GM18870 (cell line): ENCODE measurements at regions not wholly inside any gene's neighbourhood (a gene's known extent, or its start where the extent isn't known, plus 50 kb on each side); places are given as distances from the start of the nearest gene placed in this dataset.

ENCODE experiments used
- ATAC-seq: cut with Tn5 transposase; IDR thresholded peaks from one replicate; pipeline ENCODE4 v1.9.1; 2021; ENCODE audit warnings: moderate library complexity; ENCODE audit not compliant: unreplicated experiment

DNA sequence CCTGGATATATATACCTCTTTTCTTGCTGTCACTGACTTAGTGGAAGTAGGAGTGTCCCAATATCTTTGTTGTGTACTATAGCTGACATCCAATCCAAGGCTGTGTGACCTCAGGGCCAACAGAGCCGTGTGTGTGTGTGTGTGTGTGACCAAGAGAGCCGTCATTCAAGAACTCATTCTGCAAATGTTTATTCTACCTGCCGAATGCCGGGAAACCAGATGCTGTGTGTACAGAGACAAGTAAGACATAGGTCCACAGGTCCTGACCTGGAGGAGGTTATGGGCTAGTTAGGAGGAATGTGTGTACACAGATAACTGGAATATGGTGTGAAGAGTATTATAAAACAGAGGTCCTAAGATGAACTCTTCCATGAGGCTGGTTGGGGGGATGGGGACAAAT lies 190.0 kb downstream of the DHX35 start:
- ATAC-seq, result no peak

DNA sequence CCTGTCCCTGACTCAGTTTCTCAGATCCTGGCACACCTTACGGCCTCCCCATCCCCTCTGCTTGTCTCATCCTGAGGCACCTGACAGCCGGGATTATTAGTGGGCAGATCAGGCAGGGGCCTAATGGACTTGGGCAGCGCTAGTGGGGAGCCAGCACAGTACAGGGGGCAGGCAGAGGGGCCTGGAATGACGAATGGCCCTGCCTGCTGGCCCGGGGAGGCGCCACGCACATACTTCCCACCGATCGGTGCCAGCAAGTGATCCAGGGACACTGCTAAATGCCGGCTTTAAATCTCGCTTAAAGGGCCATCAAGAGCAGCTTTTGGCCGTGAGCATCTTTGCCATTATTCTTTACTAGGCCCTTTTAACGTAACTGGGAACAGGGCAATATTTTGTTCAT lies 188.4 kb downstream of the DHX35 start:
- ATAC-seq, result no peak

DNA sequence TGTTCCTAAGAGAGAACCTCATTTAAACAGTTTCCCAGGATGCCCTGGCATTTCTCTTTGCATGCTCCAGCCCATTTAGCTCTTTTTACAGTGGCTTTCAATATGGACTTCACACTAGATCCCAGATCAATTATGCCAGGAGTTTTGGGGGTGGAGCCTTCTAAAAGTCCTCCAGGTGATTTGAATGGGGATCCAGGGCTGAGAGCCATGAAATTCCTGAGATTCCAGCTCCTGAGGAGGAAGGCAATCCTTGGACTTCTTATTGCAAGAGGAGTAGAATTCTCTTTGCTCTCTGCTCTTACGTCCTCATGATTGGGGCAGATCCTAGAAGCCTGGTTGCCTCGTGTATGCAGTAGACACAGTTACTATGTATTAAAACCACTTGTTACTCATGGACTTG lies 184.2 kb downstream of the DHX35 start:
- ATAC-seq, result no peak

DNA sequence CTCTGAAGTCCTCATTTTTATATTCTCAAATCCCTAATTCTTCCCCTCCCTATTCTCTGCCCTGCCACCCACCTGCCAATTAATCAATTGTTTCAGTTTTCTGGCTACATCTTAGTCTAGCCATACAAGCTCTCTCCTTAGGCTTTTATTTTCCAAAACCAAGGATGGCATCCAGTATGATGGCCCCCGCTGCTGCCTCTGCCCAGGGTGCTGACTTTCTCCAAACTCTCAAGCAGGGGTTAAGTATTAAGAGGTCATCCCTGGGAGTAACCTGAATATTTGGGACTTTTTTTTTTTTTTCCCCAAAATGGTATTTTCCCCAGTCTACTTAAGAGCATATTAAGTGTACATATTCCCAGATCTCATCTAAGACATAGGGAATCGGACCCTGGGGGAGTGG lies 183.8 kb downstream of the DHX35 start:
- no peak for ATAC-seq

DNA sequence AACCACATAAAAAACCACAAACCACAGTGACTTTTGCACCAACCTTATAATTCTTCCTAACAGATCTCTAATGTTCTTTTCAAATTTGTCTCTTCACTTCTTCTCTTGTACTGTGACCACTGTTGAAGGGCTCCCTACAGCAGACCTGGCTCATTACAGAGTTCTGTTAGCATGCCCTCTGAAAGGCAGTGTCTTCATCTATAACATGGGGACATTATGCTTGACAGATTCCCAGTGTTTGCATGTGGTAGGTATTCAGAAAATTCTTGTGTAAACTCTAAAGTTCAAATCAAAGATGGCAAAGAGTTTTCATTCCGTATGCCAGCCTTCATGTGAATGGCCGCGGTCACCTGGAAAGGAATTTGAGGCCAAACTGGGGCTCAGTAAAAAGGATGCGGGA lies 182.6 kb downstream of the DHX35 start:
- no peak for ATAC-seq

DNA sequence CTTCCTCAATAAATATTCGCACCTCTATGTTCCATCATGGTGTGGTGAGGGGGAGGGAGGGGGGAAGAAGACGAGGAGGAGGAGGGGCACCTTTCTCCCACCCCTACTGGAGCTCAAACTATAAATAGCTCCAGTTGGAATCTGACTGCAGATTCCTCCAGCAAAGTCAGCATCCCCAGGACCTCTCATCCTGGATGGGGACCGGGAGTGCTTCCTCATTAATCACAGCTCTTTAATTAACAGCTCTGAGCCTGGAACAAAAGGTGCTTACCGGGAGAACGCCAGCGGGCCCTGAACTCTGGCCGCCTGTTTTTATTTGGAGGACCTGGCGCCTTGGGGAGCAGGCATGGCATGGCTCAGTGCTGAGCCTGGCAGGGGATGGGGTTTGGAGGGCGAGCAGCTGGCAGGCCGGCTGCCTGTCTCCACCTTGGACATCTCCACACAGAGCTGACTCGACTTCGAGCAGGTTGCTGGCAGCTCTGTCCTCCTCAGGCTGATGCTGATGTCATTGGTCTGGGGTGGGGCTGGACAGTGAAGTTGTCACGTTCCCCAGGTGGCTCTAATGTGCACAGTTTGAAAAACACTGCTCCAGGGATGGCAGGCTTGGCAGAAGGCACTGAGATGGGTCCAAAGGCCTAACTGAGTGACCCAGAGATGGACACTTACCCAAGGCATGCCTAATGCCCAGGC lies 180.4 kb downstream of the DHX35 start:
- no peak for ATAC-seq

DNA sequence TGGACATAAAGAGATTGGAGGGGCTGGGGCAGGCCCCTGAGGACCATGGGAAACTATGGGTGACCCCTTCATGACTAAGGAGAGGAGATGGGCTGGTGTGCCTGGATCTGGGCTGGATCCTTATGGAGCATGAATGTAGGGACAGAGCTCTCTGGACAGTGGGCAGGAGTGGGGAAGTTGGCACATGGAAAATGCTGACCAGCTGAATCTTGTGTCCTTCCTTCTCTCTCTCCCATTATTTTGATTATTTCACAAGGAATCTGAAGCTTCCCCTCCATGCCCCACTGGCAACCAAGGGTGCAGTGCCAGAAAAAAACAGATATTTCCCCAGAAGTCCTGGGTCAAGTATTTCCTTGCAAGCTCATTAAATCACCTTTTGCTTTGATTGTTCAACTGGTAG lies 175.2 kb downstream of the DHX35 start:
- no peak for ATAC-seq

DNA sequence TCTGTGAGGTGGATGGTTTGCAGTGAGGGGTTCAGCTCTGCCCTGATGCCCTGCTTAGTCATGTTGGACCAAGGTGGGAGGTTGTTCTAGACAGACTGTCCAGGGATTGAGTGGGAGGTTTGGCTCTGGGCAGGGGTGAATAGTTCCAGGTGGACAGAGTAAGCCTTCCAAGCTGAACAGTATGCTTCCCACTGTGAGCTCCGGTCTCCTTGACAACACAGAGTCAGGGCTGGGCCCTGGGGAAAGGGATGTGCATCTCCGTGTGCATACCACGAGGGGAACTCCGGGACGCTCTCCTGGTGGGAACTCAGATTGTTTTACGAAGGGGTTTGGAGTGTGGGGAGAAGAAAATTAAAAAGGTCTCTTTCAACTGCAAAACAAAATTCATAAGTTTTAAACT lies 174.7 kb downstream of the DHX35 start:
- no peak for ATAC-seq

DNA sequence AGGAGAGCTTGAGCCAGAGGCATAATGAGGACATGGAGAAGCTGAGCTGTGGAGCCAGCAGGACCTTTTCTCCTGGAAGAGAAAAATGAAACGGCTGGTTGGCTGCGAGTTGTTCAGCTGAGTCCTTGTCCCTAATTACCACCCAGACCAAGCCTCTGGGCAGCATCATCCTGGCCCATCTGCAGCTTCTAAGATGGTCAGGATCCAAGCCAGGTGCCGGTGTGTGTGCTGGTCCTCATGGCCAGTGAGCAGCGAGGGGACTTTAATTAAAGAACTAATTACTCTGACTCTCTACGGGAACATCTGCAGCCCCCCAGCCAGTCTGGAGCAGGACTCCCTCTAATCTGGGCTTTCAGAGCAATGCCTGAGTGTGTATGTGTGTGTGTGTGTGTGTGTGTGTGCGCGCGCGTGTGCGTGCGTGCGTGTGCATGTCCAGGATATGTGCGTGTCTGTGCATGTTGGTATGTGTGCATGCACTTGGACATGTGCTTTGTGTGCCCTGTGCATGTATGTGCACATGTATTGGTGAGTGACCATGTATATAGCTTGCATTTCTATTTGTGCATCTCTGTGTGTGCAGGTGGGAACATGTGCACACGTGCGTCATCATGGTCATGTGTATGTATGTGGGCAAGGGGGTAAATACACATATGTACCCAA lies 173.9 kb downstream of the DHX35 start:
- ATAC-seq, result no peak

DNA sequence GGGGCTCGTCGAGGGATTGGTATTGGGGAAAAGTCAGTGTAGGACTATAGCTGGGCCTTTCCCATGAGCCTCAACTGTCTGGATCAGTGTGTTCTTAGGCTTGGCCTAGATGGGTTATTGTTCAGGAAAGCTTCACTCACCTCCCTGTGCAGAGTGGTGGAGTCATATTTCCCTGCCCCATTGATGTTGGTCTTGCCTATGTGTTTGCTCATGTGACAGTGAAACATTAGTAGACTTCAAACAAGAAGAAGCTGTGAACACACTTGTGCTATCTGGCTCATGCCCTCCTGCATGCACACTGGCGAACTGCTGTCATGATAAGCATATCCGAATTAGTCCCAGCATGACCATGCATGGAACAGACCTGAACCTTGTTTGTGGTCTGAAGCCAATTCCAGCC lies 171.1 kb downstream of the DHX35 start:
- no peak for ATAC-seq

DNA sequence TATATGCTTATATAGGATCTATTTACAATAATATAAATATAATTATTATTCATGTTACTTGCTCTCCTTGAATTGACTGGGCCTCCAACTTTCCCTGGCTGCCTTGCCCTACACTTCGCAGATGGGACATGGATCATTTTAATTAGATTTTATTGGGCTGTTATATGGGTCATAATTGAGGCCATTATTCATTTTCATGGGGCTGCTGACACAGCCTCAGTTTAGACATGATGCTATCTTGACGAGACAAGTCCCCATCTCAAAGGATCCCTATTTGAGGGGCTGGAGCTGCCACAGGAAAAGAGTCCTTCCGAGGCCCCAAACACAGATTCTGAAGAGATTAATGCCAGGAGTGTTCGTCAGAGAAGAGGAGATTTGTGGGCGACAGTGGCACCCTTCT lies 170.4 kb downstream of the DHX35 start:
- ATAC-seq, result no peak

DNA sequence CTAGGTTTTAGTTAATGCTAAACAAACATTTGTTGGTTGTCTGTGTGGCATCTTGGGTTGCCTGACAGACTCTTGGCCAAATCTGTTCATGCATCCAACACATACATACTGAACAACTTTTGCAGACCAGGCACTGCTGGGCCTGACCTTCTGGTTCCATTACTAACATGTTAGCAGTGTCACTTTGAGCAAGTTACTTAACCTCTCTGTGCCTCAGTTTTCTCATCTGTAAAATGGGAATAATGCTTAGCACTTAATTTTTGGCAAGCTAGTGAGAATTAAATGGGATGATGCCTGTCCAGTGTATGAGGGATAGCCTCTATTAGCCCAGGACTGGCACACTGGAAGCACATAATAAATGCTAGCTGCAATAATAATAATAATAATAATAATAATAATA lies 169.9 kb downstream of the DHX35 start:
- ATAC-seq, result no peak

DNA sequence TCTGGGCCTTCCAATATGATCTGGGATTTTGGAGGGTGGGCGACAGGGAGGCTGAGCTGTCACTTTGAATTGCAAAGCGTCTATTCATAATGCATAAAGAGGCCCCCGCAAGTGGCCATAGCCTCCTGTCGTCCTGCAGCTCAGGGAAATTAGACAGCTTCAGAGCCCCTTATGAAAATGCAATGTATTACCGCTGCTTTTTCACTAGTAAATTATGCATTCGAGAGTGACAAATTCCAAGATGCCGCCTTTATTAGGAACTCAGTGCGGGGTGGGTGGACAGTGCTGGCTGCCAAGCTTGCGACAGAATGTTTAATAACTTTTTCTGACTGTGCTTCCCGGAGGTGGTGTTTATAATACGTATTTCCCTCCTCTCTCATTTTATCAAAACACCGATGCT lies 168.5 kb downstream of the DHX35 start:
- no peak for ATAC-seq

DNA sequence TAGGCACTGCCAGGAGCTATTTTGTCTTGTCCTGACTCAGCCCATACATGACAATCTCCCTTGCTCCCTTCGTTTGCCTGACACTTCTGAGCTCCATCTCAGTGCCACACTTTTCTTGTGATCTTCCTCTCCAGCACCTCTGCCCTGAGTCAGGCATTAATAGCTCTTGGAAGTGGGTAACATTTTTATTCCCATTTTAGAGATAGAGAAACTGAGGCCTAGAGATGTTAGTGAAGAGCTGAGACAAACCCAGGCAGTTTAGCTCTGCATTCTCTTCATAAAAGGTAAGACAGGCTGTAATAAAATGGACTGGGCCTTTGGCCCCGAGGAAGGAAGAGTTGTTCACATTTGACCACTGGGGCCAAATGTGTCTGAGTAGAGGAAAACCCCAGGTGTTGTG lies 167.4 kb downstream of the DHX35 start:
- no peak for ATAC-seq

DNA sequence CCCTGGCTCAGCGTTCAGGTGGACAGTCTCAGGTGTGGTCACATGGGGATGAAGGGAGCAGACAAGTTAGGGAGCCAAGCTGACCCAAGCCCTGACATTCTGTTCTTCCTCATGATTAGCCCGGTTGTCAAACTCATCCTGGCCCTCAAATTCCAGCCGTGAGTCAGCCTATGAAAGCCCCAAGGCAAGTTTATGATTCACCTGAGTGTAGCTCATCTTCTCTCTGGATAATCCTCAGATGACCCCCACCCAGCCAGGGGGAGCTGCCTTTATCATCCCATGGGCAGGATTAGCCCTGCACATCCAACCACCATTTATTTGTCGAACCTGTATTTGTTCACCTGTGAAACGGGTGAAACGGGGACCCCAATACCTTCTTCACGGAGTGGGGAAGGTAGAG lies 161.9 kb downstream of the DHX35 start:
- no peak for ATAC-seq

DNA sequence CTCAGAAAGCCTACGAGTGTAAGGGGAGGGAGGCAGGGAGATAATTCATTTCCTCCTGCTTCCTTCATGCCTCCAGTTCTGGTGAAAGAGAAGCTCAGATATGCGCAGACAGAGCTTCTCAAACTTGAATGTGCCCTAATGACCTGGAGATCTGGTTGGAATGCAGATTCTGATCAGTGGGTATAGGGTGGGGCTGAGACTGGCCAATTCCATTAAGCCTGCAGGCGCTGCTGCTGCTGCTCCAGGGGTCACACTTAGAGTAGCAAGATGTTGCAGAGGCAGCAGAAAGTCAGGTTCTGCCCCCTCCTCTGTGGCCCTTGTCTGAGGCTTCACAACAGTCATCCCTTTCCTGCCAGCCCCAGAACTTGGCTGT lies 161.0 kb downstream of the DHX35 start:
- no peak for ATAC-seq

DNA sequence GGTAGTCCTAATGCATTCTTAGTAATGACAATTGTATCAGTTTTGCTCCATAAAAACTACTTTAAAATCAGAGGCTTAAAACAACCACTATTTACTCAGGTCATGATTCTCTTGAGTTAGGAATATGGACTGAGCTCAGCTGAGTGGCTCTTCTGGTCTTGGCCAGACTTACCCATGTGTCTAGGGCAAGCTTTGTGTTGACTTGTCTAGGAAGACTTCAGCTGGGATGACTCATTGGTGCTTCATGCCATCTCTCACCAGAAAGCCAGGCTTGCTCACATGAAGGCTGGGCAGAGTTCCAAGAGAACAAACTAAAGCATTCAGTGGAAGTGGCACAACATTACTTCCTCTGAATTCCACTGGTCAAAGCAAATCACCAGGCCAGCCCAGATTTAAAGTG lies 155.3 kb downstream of the DHX35 start:
- ATAC-seq, result no peak

DNA sequence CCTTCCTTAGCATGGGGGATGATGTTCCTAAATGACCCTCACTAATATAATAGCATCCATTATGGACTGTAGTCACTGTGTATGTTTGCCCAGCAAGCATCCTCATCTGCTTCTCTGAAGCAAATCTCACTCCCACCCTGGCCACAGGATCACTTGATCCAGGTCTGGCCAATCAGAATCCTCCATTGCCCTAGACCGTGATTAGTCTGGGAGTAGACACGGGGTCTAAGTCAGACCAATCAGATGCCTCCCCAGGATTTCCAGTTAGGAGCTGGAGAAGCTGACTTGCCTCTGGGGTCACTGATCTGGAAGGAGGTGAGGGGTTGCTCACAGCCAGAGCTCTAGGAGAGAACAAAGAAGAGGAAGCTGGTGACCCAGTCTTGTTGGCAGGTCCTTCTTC lies 153.9 kb downstream of the DHX35 start:
- ATAC-seq, result no peak

DNA sequence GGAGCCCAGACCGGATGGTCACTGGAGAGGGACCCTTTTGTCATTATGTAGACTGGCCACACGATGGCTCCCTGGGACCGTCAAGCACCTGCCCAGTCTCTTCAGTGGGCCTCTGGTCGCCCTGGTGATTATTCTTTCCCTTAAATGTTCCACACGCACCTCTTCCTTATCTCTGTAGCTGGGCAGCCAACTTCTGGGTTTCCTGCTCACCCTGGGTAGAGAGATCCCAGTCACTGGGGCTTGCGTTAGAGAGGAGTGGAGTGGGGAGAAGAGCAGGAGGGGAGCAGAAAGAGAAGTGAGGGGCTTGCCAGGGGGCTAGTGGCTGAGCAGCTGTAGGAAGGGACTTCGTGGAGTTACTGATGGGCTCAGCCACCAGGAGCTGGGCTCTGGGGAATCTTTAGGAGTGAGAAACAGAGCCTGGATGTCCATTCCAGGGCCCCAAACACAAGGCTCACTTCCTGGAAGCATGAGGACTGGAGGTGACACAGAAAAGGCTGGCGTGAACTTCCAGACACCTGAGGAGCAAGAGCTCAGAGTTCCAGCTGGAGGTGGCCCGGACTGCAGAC lies 150.1 kb downstream of the DHX35 start:
- ATAC-seq, result no peak

DNA sequence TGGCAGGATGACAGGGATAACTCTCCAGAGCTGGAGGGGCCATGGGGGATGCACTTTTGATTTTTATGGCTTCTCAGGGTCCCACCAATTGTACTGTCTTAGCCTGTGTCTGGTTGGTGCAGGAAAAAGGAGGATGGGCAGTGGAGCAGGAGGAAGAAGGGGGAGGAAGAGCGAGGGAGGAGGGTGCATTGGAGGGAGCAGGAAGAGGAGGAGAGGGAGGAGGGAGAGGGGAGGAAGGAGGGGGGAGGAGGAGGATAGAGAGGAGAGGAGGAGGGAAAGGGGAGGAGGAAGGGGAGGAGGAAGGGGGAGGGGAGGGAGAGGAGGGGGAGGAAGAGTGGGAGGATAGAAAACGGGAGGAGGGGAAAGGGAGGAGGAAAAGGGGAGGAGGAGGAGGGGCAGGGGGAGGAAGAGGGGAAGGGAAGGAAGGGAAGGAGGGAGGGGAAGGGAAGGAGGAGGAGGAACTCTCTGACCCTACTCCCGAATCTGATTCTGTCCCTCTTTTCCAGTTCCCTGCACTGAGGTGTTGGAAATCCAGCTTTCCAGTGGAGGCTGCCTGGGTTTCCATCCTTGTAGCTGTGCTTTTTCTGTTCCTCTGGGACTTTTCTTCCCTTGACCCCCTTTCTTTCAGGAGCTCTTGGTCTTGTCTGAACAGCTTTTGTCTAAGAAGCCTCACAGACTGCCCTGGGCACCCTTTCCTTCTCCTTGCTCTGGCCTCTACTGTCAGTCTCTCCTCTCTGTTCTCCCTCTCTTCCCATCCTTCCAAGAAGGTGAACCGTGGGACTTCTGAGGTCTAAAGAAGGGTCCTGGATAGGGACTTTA lies 149.4 kb downstream of the DHX35 start:
- no peak for ATAC-seq

DNA sequence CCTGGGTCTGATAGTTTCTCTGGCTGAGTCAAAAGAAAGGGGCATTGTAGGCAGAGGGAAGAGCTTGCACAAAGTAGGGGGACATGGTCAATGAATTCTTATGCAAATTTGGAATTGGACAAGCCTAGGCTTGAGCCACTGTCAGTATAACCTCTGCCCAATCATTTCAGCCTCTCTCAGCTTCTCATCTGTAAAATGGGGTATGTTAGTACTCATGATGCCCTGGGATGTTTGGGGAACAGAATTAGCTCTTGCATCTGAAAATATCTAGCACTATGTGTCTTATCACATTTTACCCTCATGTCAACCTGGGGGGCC lies 148.6 kb downstream of the DHX35 start:
- ATAC-seq, result no peak
